Fibroblast of lung (primary cell): ENCODE measurements at regions not wholly inside any gene's neighbourhood (a gene's known extent, or its start where the extent isn't known, plus 50 kb on each side); places are given as distances from the start of the nearest gene placed in this dataset.

Experiments used
- DNase-seq, 2 donors: peaks; one replicate each; pipeline versions ENCODE4 v3.0.0 to v3.0.0-alpha.2; 2010; ENCODE audit warnings: low read depth in 2 of 2
- H2AFZ ChIP-seq: 2 replicates; pipeline ENCODE4 v1.5.1; 2012; ENCODE audit warnings: low read length, control low read depth, inconsistent platforms
- H3K27ac ChIP-seq: 2 replicates; pipeline ENCODE4 v1.5.1; 2011; ENCODE audit warnings: low read length, control low read depth; ENCODE audit not compliant: insufficient read depth
- H3K27me3 ChIP-seq: 2 replicates; pipeline ENCODE4 v1.5.1; 2011; ENCODE audit warnings: mild to moderate bottlenecking, low read length; ENCODE audit not compliant: control insufficient read depth, insufficient read depth
- H3K36me3 ChIP-seq: 2 replicates; pipeline ENCODE4 v1.5.1; 2011; ENCODE audit warnings: low read length; ENCODE audit not compliant: control insufficient read depth, insufficient read depth
- H3K4me1 ChIP-seq: 2 replicates; pipeline ENCODE4 v1.5.1; 2011; ENCODE audit warnings: low read length; ENCODE audit not compliant: control insufficient read depth, insufficient read depth; ENCODE audit errors: extremely low read depth
- H3K4me2 ChIP-seq: 2 replicates; pipeline ENCODE4 v1.5.1; 2011; ENCODE audit warnings: low read length, control low read depth; ENCODE audit not compliant: insufficient read depth; ENCODE audit errors: extremely low read depth
- H3K4me3 ChIP-seq, 4 experiments: fragments of 200-600 bp in 1 of 4; sonication (generic) in 1 of 4; replicated peaks in 1 of 4; 2 replicates each; pipeline ENCODE4 v1.5.1; 2011 to 2016; ENCODE audit warnings: low read length in 4 of 4, low read depth in 3 of 4, mild to moderate bottlenecking in 3 of 4, control low read depth in 2 of 4, inconsistent platforms in 1 of 4, mixed read lengths in 1 of 4; ENCODE audit not compliant: insufficient read depth in 1 of 4; ENCODE audit errors: control extremely low read depth in 1 of 4
- H3K79me2 ChIP-seq: 2 replicates; pipeline ENCODE4 v1.5.1; 2012; ENCODE audit warnings: mild to moderate bottlenecking, low read length, inconsistent platforms; ENCODE audit not compliant: control insufficient read depth, insufficient read depth
- H3K9ac ChIP-seq: 2 replicates; pipeline ENCODE4 v1.5.1; 2011; ENCODE audit warnings: mild to moderate bottlenecking, low read length, control low read depth; ENCODE audit not compliant: insufficient read depth
- H3K9me3 ChIP-seq: 2 replicates; pipeline ENCODE4 v1.5.1; 2012; ENCODE audit warnings: low read depth, low read length; ENCODE audit not compliant: control insufficient read depth, insufficient read depth
- H4K20me1 ChIP-seq: 2 replicates; pipeline ENCODE4 v1.5.1; 2011; ENCODE audit warnings: low read length; ENCODE audit not compliant: control insufficient read depth, insufficient read depth; ENCODE audit errors: extremely low read depth
- EZH2 ChIP-seq: IDR thresholded peaks from 2 replicates; pipeline ENCODE4 v1.5.1; 2012; ENCODE audit warnings: low read length, control low read depth, mild to moderate bottlenecking; ENCODE audit errors: missing control alignments
- TF ChIP-seq, protein P1 (sequence below), 2 donors: IDR thresholded peaks in 1 of 2; conservative IDR thresholded peaks in 1 of 2; 1 replicate in 1 of 2; 2 replicates in 1 of 2; pipeline ENCODE4 v1.5.1; 2011 to 2012; ENCODE audit warnings: low read length in 2 of 2, control low read depth in 1 of 2, inconsistent platforms in 1 of 2, low read depth in 1 of 2, mild to moderate bottlenecking in 1 of 2

DNA sequence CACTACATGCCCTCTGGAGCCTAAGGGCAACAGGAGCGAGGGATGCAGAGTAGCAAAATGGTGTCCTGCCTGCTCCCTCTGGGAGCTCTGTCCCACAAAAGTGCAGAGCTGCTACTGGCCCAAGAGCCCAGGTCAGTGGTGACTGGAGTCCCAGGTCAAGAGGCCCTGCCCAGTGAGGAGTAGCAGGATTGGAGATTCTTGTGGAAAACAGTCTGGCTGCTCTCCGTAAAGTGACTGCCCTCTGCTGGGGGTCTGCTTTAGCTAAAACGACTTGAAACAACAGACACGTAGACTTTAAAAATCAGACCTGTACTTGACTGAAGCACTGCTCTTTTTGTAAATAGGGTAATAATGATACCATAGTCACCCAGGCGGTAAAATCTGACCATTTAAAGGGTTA, 917.0 kb downstream of the MAT2B start:
- Histone ChIP-seq H3K27me3 (no peaks in the 10 kb centered on the region), H3K4me3 (no peak overlapping the region), H3K79me2 (no peaks in the 10 kb centered on the region), H3K27ac (no peak overlapping the region), H3K9me3 (no peaks in the 10 kb centered on the region), H3K4me1 (no peaks in the 10 kb centered on the region), H4K20me1 (no peaks in the 10 kb centered on the region), H3K36me3 (no peaks in the 10 kb centered on the region), H3K9ac (no peak overlapping the region), H2AFZ (no peak overlapping the region), H3K4me2 (no peak overlapping the region)
- TF ChIP-seq, protein P1, sequence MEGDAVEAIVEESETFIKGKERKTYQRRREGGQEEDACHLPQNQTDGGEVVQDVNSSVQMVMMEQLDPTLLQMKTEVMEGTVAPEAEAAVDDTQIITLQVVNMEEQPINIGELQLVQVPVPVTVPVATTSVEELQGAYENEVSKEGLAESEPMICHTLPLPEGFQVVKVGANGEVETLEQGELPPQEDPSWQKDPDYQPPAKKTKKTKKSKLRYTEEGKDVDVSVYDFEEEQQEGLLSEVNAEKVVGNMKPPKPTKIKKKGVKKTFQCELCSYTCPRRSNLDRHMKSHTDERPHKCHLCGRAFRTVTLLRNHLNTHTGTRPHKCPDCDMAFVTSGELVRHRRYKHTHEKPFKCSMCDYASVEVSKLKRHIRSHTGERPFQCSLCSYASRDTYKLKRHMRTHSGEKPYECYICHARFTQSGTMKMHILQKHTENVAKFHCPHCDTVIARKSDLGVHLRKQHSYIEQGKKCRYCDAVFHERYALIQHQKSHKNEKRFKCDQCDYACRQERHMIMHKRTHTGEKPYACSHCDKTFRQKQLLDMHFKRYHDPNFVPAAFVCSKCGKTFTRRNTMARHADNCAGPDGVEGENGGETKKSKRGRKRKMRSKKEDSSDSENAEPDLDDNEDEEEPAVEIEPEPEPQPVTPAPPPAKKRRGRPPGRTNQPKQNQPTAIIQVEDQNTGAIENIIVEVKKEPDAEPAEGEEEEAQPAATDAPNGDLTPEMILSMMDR (conservative IDR thresholded peaks at IDR 0.05 in 1 of 2, IDR thresholded peaks at IDR 0.05 in 1 of 2; ENCODE audit: low read depth in 1 of 2, low read length in 2 of 2), result peak; percentile 20 to 56
- no peak for TF ChIP-seq EZH2
- peak in 1 of 2 donors; percentile 70 for DNase-seq

DNA sequence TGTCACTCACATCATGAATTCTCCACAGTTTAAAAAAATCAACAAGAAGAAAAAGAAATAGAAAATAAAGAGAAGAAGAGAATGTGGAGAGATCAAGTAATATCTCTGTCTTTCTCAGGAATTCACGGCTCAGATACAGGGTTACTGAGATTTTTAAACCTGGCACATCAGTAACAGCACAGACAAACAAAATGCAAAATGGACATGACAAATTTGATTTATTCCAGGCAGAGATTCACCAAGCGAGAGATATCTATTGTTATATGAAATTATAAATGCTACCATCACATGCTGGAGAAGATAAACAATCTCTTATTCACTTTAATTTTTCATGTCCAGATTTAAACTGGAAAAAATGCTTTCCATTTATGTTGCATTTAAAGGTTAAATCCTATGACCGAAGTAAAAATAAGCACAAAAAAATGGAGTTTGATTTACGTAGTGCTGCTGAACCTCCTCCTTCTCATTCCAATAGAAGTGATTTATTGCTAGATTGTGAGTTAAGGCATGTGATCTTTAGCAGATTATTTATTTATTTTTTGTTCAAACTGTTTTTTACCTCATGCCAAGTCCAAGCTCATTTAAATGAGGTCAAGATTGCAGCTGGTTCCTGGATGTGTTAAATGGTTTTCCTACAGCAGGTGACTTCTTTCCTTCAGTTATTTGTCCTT, 926.4 kb downstream of the MAT2B start:
- DNase-seq, result peak in 1 of 2 donors; percentile 8
- H4K20me1 ChIP-seq, result no peaks in the 10 kb centered on the region
- H3K27ac ChIP-seq, result no peak overlapping the region
- H3K4me3 ChIP-seq, result no peak overlapping the region
- no peak overlapping the region for H3K4me2 ChIP-seq
- H3K4me1 ChIP-seq, result no peaks in the 10 kb centered on the region
- H3K79me2 ChIP-seq, result no peaks in the 10 kb centered on the region
- TF ChIP-seq, protein P1 (conservative IDR thresholded peaks at IDR 0.05 in 1 of 2, IDR thresholded peaks at IDR 0.05 in 1 of 2; ENCODE audit: low read depth in 1 of 2, low read length in 2 of 2), result no peak
- no peak for TF ChIP-seq EZH2
- no peak overlapping the region for H2AFZ ChIP-seq
- no peaks in the 10 kb centered on the region for H3K36me3 ChIP-seq
- H3K27me3 ChIP-seq, result no peaks in the 10 kb centered on the region
- no peak overlapping the region for H3K9ac ChIP-seq
- no peaks in the 10 kb centered on the region for H3K9me3 ChIP-seq

DNA sequence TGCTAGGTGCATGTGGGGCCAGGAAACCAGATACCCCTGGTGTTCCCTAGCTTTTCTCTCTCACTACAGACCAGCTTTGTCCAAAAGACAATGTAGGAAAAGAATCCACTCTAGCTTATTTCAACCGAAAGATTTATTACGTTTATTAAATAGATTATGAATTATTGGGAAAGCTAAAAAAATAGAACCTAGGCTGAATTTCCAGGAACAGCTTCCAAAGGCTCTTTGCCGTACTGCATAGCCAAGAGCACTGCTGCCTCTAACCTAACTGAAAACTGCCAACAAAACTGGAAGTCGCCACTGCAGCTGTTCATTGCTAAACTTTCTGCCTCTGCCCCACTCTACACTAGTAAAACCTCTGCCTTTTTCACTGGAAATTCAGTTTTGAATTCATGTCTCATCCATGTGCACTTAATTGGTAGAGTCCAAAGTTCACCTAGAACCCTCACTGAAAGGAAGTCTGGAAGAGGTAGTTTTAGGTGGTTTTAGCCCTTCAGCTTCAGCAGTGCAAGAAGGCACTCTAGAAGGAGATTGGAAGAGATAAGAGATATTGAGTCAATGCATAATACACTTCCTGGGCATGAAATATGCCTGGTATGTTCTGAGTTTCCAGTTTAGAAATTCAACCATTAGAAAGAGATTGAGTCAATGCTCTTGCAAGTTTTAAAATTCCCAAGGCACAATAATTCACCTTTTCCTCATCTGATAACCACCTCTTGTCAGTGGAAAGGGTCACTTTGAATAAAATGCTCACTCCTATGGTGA, 927.9 kb downstream of the MAT2B start:
- no peak overlapping the region for H2AFZ ChIP-seq
- TF ChIP-seq, protein P1 (conservative IDR thresholded peaks at IDR 0.05 in 1 of 2, IDR thresholded peaks at IDR 0.05 in 1 of 2; ENCODE audit: low read depth in 1 of 2, low read length in 2 of 2), result no peak
- TF ChIP-seq EZH2, result no peak
- H3K27ac ChIP-seq, result no peak overlapping the region
- no peaks in the 10 kb centered on the region for H3K79me2 ChIP-seq
- no peak overlapping the region for H3K4me2 ChIP-seq
- no peak overlapping the region for H3K4me3 ChIP-seq
- H3K27me3 ChIP-seq, result no peaks in the 10 kb centered on the region
- peak in 1 of 2 donors; percentile 72 for DNase-seq
- H3K9me3 ChIP-seq, result no peaks in the 10 kb centered on the region
- H3K9ac ChIP-seq, result no peak overlapping the region
- H3K4me1 ChIP-seq, result no peaks in the 10 kb centered on the region
- H3K36me3 ChIP-seq, result no peaks in the 10 kb centered on the region
- H4K20me1 ChIP-seq, result no peaks in the 10 kb centered on the region
